Left ventricle myocardium inferior (tissue), 1 donor: ENCODE measurements at regions not wholly inside any gene's neighbourhood (a gene's known extent, or its start where the extent isn't known, plus 50 kb on each side); places are given as distances from the start of the nearest gene placed in this dataset.

Source experiments
- DNase-seq: peaks from one replicate; pipeline ENCODE4 v3.0.0-alpha.2; 2020
- H3K27ac ChIP-seq: fragments of 200-600 bp; replicated peaks from 2 replicates; pipeline ENCODE4 v1.8.0; 2021
- H3K27me3 ChIP-seq: fragments of 200-600 bp; 2 replicates; pipeline ENCODE4 v1.8.0; 2021; ENCODE audit warnings: low read depth
- H3K36me3 ChIP-seq: fragments of 200-600 bp; 2 replicates; pipeline ENCODE4 v1.8.0; 2021
- H3K4me1 ChIP-seq: fragments of 200-600 bp; 2 replicates; pipeline ENCODE4 v1.8.0; 2021
- H3K4me3 ChIP-seq: fragments of 200-600 bp; 2 replicates; pipeline ENCODE4 v1.8.0; 2021; ENCODE audit warnings: mild to moderate bottlenecking, moderate library complexity
- H3K9me3 ChIP-seq: fragments of 200-600 bp; replicated peaks from 2 replicates; pipeline ENCODE4 v1.8.0; 2021
- CTCF ChIP-seq: fragments of 200-600 bp; IDR thresholded peaks from 2 replicates; pipeline ENCODE4 v1.8.0; 2021; ENCODE audit warnings: antibody characterized with exemption, mild to moderate bottlenecking, borderline replicate concordance
- intact Hi-C: fragments of 100-400 bp; cut with micrococcal nuclease; formaldehyde crosslinking; loops from one replicate; pipeline ENCODE4 v1.11.0; 2022
- donor health status: DM: no; HTN: yes; CAD: no; lungs with severe emphysema.

- no peaks in the 10 kb centered on the region for H3K36me3 ChIP-seq
- TF ChIP-seq CTCF = no peak
- intact Hi-C loops = no loop called here
- H3K27ac ChIP-seq = no peak overlapping the region
- H3K4me3 ChIP-seq = no peak overlapping the region
- DNase-seq = no peak
- H3K27me3 ChIP-seq = no peaks in the 10 kb centered on the region
- no peaks in the 10 kb centered on the region for H3K4me1 ChIP-seq
- H3K9me3 ChIP-seq = no peaks in the 10 kb centered on the region
Measured at GRCh38 chr5:5716665-5717064, 294.2 kb downstream of the ICE1 start.

- H3K27ac ChIP-seq = no peak overlapping the region
- H3K4me1 ChIP-seq = no peaks in the 10 kb centered on the region
- intact Hi-C loops = no loop called here
- DNase-seq = no peak
- H3K4me3 ChIP-seq = no peak overlapping the region
- no peak for TF ChIP-seq CTCF
- H3K27me3 ChIP-seq = no peaks in the 10 kb centered on the region
- H3K36me3 ChIP-seq = no peaks in the 10 kb centered on the region
- H3K9me3 ChIP-seq = peaks cover 4% of the 10 kb centered on the region
Measured at GRCh38 chr5:5711592-5711991, 289.1 kb downstream of the ICE1 start.

- H3K4me3 ChIP-seq = no peak overlapping the region
- no peaks in the 10 kb centered on the region for H3K27me3 ChIP-seq
- H3K9me3 ChIP-seq = peaks cover 4% of the 10 kb centered on the region
- H3K36me3 ChIP-seq = no peaks in the 10 kb centered on the region
- intact Hi-C loops = no loop called here
- no peak overlapping the region for H3K27ac ChIP-seq
- DNase-seq = no peak
- no peaks in the 10 kb centered on the region for H3K4me1 ChIP-seq
- no peak for TF ChIP-seq CTCF
Measured at GRCh38 chr5:5711112-5711511, 288.6 kb downstream of the ICE1 start.

GRCh38 chr5:5710471-5710870, 288.0 kb downstream of the ICE1 start:
- TF ChIP-seq CTCF = no peak
- Histone ChIP-seq H3K36me3 (no peaks in the 10 kb centered on the region), H3K4me1 (no peaks in the 10 kb centered on the region), H3K9me3 (peaks cover 4% of the 10 kb centered on the region), H3K27me3 (no peaks in the 10 kb centered on the region), H3K27ac (no peak overlapping the region), H3K4me3 (no peak overlapping the region)
- no peak for DNase-seq
- intact Hi-C loops = no loop called here

GRCh38 chr5:5708367-5708919, 286.0 kb downstream of the ICE1 start:
- Histone ChIP-seq H3K9me3 (peaks cover 4% of the 10 kb centered on the region), H3K27me3 (no peaks in the 10 kb centered on the region), H3K36me3 (no peaks in the 10 kb centered on the region), H3K27ac (no peak overlapping the region), H3K4me3 (no peak overlapping the region), H3K4me1 (peaks cover 4% of the 10 kb centered on the region)
- DNase-seq = no peak
- no peak for TF ChIP-seq CTCF
- intact Hi-C loops = no loop called here
